WTC11 (cell line): ENCODE measurements at regions not wholly inside any gene's neighbourhood (a gene's known extent, or its start where the extent isn't known, plus 50 kb on each side); places are given as distances from the start of the nearest gene placed in this dataset.

ENCODE experiments used
- ATAC-seq: fragments of 200-7000 bp; cut with Tn5 transposase; 2 replicates; pipeline ENCODE4 v1.10.0; 2021; ENCODE audit warnings: mild to moderate bottlenecking, moderate library complexity
- CTCF ChIA-PET: fragments of 300-600 bp; sonication (Branson Sonifier 250); formaldehyde crosslinking; loops from one replicate; lab custom pipeline; 2021; ENCODE audit warnings: antibody characterized with exemption; lab: Charles Lee
- POLR2A ChIA-PET: fragments of 350-600 bp; sonication (Branson Sonifier 250); formaldehyde crosslinking; loops from one replicate; lab custom pipeline; 2021; ENCODE audit warnings: antibody characterized with exemption; lab: Charles Lee
- DNase-seq: peaks from one replicate; pipeline ENCODE4 v3.0.0; 2021; ENCODE audit warnings: low spot score
- H3K27ac Mint-ChIP-seq: 2 replicates; pipeline ENCODE4 v1.8.0; 2021; ENCODE audit warnings: mixed read lengths
- H3K27me3 Mint-ChIP-seq: 2 replicates; pipeline ENCODE4 v1.8.0; 2021; ENCODE audit warnings: low read depth, mild to moderate bottlenecking, moderate library complexity, mixed read lengths
- H3K36me3 Mint-ChIP-seq: 2 replicates; pipeline ENCODE4 v1.8.0; 2021; ENCODE audit warnings: mixed read lengths
- H3K4me1 Mint-ChIP-seq: 2 replicates; pipeline ENCODE4 v1.8.0; 2022; ENCODE audit warnings: mixed read lengths
- H3K4me3 Mint-ChIP-seq: 2 replicates; pipeline ENCODE4 v1.8.0; 2021; ENCODE audit warnings: mild to moderate bottlenecking, moderate library complexity, mixed read lengths
- H3K9me3 Mint-ChIP-seq: 2 replicates; pipeline ENCODE4 v1.8.0; 2021; ENCODE audit warnings: mixed read lengths
- ATF2 ChIP-seq: sonication (generic); formaldehyde crosslinking; IDR thresholded peaks from 2 replicates; pipeline ENCODE4 v1.8.1; 2022; ENCODE audit warnings: low read depth, missing genetic modification reagents, borderline replicate concordance
- E2F4 ChIP-seq: sonication (generic); formaldehyde crosslinking; IDR thresholded peaks from 2 replicates; pipeline ENCODE4 v1.8.1; 2022; ENCODE audit warnings: low read depth, mild to moderate bottlenecking, moderate library complexity, missing genetic modification reagents, borderline replicate concordance
- ESRRA ChIP-seq: sonication (generic); formaldehyde crosslinking; IDR thresholded peaks from 2 replicates; pipeline ENCODE4 v1.8.1; 2022; ENCODE audit warnings: mild to moderate bottlenecking, missing genetic modification reagents, borderline replicate concordance
- ETV6 ChIP-seq: sonication (generic); formaldehyde crosslinking; IDR thresholded peaks from 2 replicates; pipeline ENCODE4 v1.8.1; 2022; ENCODE audit warnings: mild to moderate bottlenecking, missing genetic modification reagents
- HMGXB4 ChIP-seq: sonication (generic); formaldehyde crosslinking; IDR thresholded peaks from 2 replicates; pipeline ENCODE4 v1.8.1; 2023; ENCODE audit warnings: mild to moderate bottlenecking, moderate library complexity, missing genetic modification reagents
- JAZF1 ChIP-seq: fragments of 250-450 bp; sonication (Bioruptor Pico); IDR thresholded peaks from 2 replicates; pipeline ENCODE4 v1.9.0; 2021; ENCODE audit warnings: moderate library complexity, mild to moderate bottlenecking, inconsistent platforms
- JUN ChIP-seq: sonication (generic); formaldehyde crosslinking; IDR thresholded peaks from 2 replicates; pipeline ENCODE4 v1.8.0; 2023; ENCODE audit warnings: mild to moderate bottlenecking, missing genetic modification reagents
- MLX ChIP-seq: sonication (generic); formaldehyde crosslinking; IDR thresholded peaks from 2 replicates; pipeline ENCODE4 v1.8.1; 2023; ENCODE audit warnings: mild to moderate bottlenecking, missing genetic modification reagents, moderate library complexity
- NFATC4 ChIP-seq: fragments of 250-450 bp; sonication (Bioruptor Pico); IDR thresholded peaks from 2 replicates; pipeline ENCODE4 v1.9.0; 2021; ENCODE audit warnings: mild to moderate bottlenecking
- NFYB ChIP-seq: sonication (generic); formaldehyde crosslinking; conservative IDR thresholded peaks from 2 replicates; pipeline ENCODE4 v1.8.0; 2022; ENCODE audit warnings: low read depth, missing genetic modification reagents
- PRRX2 ChIP-seq: fragments of 250-450 bp; sonication (Bioruptor Pico); IDR thresholded peaks from 2 replicates; pipeline ENCODE4 v1.8.0; 2021; ENCODE audit warnings: mild to moderate bottlenecking
- SOX15 ChIP-seq: fragments of 250-450 bp; sonication (Bioruptor Pico); IDR thresholded peaks from 2 replicates; pipeline ENCODE4 v1.9.0; 2021; ENCODE audit warnings: mild to moderate bottlenecking
- TCF7 ChIP-seq: sonication (generic); formaldehyde crosslinking; IDR thresholded peaks from 2 replicates; pipeline ENCODE4 v1.8.0; 2022; ENCODE audit warnings: mild to moderate bottlenecking, low read depth, missing genetic modification reagents, moderate library complexity
- ZBTB21 ChIP-seq: sonication (generic); formaldehyde crosslinking; IDR thresholded peaks from 2 replicates; pipeline ENCODE4 v1.8.1; 2023; ENCODE audit warnings: mild to moderate bottlenecking, missing genetic modification reagents, borderline replicate concordance
- ZNF138 ChIP-seq: sonication (generic); formaldehyde crosslinking; conservative IDR thresholded peaks from 2 replicates; pipeline ENCODE4 v1.8.1; 2022; ENCODE audit warnings: mild to moderate bottlenecking, moderate library complexity, missing genetic modification reagents
- TF ChIP-seq, protein P1 (sequence below): sonication (generic); formaldehyde crosslinking; conservative IDR thresholded peaks from 2 replicates; pipeline ENCODE4 v1.8.1; 2023; ENCODE audit warnings: mild to moderate bottlenecking, low read depth, missing genetic modification reagents, moderate library complexity
- TF ChIP-seq, protein P2 (sequence below): sonication (generic); formaldehyde crosslinking; IDR thresholded peaks from 2 replicates; pipeline ENCODE4 v1.8.0; 2022; ENCODE audit warnings: missing genetic modification reagents
- TF ChIP-seq, protein P3 (sequence below): fragments of 250-450 bp; sonication (Bioruptor Pico); conservative IDR thresholded peaks from 2 replicates; pipeline ENCODE4 v1.9.0; 2021; ENCODE audit warnings: mild to moderate bottlenecking

GRCh38 chr3:25940935-25941334 is 151.0 kb downstream of the OXSM start (continued):
- no peak for TF ChIP-seq NFYB (CRISPR knock-in tag)
- TF ChIP-seq, protein P1, sequence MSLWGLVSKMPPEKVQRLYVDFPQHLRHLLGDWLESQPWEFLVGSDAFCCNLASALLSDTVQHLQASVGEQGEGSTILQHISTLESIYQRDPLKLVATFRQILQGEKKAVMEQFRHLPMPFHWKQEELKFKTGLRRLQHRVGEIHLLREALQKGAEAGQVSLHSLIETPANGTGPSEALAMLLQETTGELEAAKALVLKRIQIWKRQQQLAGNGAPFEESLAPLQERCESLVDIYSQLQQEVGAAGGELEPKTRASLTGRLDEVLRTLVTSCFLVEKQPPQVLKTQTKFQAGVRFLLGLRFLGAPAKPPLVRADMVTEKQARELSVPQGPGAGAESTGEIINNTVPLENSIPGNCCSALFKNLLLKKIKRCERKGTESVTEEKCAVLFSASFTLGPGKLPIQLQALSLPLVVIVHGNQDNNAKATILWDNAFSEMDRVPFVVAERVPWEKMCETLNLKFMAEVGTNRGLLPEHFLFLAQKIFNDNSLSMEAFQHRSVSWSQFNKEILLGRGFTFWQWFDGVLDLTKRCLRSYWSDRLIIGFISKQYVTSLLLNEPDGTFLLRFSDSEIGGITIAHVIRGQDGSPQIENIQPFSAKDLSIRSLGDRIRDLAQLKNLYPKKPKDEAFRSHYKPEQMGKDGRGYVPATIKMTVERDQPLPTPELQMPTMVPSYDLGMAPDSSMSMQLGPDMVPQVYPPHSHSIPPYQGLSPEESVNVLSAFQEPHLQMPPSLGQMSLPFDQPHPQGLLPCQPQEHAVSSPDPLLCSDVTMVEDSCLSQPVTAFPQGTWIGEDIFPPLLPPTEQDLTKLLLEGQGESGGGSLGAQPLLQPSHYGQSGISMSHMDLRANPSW (CRISPR knock-in tag): no peak
- TF ChIP-seq TCF7: no peak
- no peak for TF ChIP-seq ATF2 (CRISPR knock-in tag)
- no peak for TF ChIP-seq ESRRA (CRISPR knock-in tag)
- TF ChIP-seq MLX (CRISPR knock-in tag): no peak
- TF ChIP-seq PRRX2 (CRISPR knock-in tag): no peak
- no peak for TF ChIP-seq JUN
- TF ChIP-seq JAZF1 (CRISPR knock-in tag): no peak
- TF ChIP-seq, protein P2, sequence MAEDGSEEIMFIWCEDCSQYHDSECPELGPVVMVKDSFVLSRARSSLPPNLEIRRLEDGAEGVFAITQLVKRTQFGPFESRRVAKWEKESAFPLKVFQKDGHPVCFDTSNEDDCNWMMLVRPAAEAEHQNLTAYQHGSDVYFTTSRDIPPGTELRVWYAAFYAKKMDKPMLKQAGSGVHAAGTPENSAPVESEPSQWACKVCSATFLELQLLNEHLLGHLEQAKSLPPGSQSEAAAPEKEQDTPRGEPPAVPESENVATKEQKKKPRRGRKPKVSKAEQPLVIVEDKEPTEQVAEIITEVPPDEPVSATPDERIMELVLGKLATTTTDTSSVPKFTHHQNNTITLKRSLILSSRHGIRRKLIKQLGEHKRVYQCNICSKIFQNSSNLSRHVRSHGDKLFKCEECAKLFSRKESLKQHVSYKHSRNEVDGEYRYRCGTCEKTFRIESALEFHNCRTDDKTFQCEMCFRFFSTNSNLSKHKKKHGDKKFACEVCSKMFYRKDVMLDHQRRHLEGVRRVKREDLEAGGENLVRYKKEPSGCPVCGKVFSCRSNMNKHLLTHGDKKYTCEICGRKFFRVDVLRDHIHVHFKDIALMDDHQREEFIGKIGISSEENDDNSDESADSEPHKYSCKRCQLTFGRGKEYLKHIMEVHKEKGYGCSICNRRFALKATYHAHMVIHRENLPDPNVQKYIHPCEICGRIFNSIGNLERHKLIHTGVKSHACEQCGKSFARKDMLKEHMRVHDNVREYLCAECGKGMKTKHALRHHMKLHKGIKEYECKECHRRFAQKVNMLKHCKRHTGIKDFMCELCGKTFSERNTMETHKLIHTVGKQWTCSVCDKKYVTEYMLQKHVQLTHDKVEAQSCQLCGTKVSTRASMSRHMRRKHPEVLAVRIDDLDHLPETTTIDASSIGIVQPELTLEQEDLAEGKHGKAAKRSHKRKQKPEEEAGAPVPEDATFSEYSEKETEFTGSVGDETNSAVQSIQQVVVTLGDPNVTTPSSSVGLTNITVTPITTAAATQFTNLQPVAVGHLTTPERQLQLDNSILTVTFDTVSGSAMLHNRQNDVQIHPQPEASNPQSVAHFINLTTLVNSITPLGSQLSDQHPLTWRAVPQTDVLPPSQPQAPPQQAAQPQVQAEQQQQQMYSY (CRISPR knock-in tag): no peak

GRCh38 chr3:25944329-25944728 is 154.4 kb downstream of the OXSM start:
- no peaks in the 10 kb centered on the region for H3K36me3 Mint-ChIP-seq
- POLR2A ChIA-PET: interaction anchor here (0.7 kb wide), 1 partner anchor 10 kb away, joined by 4 read pairs; no protein-coding TSS in a partner anchor
- ATAC-seq (no peak), DNase-seq (no peak)
- H3K4me1 Mint-ChIP-seq: no peaks in the 10 kb centered on the region
- no peaks in the 10 kb centered on the region for H3K9me3 Mint-ChIP-seq
- CTCF ChIA-PET: interaction anchor here (1.4 kb wide), 1 partner anchor 18 kb away, joined by 5 read pairs; no protein-coding TSS in a partner anchor
- H3K4me3 Mint-ChIP-seq: no peak overlapping the region
- H3K27me3 Mint-ChIP-seq: no peaks in the 10 kb centered on the region
- no peak overlapping the region for H3K27ac Mint-ChIP-seq
- TF ChIP-seq HMGXB4 (CRISPR knock-in tag) (no peak), MLX (CRISPR knock-in tag) (no peak), E2F4 (CRISPR knock-in tag) (no peak), ZNF138 (no peak), SOX15 (no peak), ETV6 (CRISPR knock-in tag) (no peak), NFATC4 (CRISPR knock-in tag) (no peak), TCF7 (no peak), ZBTB21 (CRISPR knock-in tag) (no peak)
- TF ChIP-seq, protein P1 (CRISPR knock-in tag): no peak
- TF ChIP-seq, protein P3, sequence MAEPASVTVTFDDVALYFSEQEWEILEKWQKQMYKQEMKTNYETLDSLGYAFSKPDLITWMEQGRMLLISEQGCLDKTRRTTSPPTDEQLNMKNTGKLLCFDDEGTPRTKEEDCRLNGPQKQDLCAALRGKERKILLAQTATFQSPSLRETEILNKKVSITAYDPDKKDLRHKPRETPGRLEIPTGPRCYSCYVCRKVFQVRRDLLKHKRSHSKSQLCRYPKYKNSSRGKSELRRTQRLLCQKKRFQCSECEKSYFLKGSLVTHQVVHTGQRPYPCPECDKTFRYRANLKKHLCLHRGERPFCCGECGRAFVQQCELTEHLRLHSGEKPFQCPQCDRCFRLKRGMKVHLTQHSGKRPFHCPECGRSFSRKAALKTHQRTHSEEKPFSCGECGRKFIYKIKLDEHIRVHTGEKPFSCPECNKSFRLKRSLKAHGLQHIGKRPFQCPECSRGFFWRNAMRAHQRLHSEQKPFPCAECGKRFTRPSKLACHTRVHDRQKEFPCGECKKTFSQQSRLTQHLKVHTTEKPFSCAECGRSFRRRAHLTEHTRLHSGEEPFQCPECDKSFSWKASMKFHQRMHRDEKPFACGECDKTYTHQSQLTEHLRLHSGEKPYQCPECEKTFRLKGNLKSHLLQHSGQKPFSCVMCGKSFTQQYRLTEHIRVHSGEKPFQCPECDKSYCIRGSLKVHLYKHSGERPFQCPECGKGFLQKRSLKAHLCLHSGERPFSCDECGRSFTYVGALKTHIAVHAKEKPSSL (CRISPR knock-in tag): no peak
